HG03521 (cell line): ENCODE measurements at regions not wholly inside any gene's neighbourhood (a gene's known extent, or its start where the extent isn't known, plus 50 kb on each side); places are given as distances from the start of the nearest gene placed in this dataset.
"Not testable (repeated sequence)": the region's sequence is repeated elsewhere in the genome, so short reads cannot be mapped to it uniquely, and the experiment has no call there.

Source experiments
- ATAC-seq: cut with Tn5 transposase; IDR thresholded peaks from one replicate; pipeline ENCODE4 v1.9.1; 2021; ENCODE audit warnings: mild to moderate bottlenecking, moderate library complexity; ENCODE audit not compliant: unreplicated experiment

GRCh38 chr17:20633268-20634059, 53.9 kb downstream of the CDRT15L2 start:
- ATAC-seq, result not testable (repeated sequence)

GRCh38 chr17:20640147-20640546, 60.6 kb downstream of the CDRT15L2 start:
- ATAC-seq, result not testable (repeated sequence)

- ATAC-seq, result not testable (repeated sequence)
Measured at GRCh38 chr17:20646661-20647272, 67.2 kb downstream of the CDRT15L2 start.

- peak; percentile 81 for ATAC-seq
Measured at GRCh38 chr17:20649097-20649767, 69.7 kb downstream of the CDRT15L2 start.

GRCh38 chr17:20651022-20651421, 71.5 kb downstream of the CDRT15L2 start:
- ATAC-seq, result not testable (repeated sequence)

- ATAC-seq, result not testable (repeated sequence)
Measured at GRCh38 chr17:20651736-20652135, 72.2 kb downstream of the CDRT15L2 start.

- not testable (repeated sequence) for ATAC-seq
Measured at GRCh38 chr17:20653391-20653790, 73.9 kb downstream of the CDRT15L2 start.

GRCh38 chr17:20654114-20654513, 74.6 kb downstream of the CDRT15L2 start:
- ATAC-seq, result not testable (repeated sequence)

GRCh38 chr17:20654575-20654974, 75.1 kb downstream of the CDRT15L2 start:
- ATAC-seq, result not testable (repeated sequence)

- ATAC-seq, result not testable (repeated sequence)
Measured at GRCh38 chr17:20665103-20665955, 85.8 kb downstream of the CDRT15L2 start.

GRCh38 chr17:20666689-20667088, 87.2 kb downstream of the CDRT15L2 start:
- not testable (repeated sequence) for ATAC-seq

- not testable (repeated sequence) for ATAC-seq
Measured at GRCh38 chr17:20667712-20668111, 88.2 kb downstream of the CDRT15L2 start.

- ATAC-seq, result not testable (repeated sequence)
Measured at GRCh38 chr17:20668316-20668715, 88.8 kb downstream of the CDRT15L2 start.

- ATAC-seq, result not testable (repeated sequence)
Measured at GRCh38 chr17:20668868-20669267, 89.3 kb downstream of the CDRT15L2 start.

GRCh38 chr17:20670506-20670905, 91.0 kb downstream of the CDRT15L2 start:
- ATAC-seq, result not testable (repeated sequence)

- ATAC-seq, result not testable (repeated sequence)
Measured at GRCh38 chr17:20674374-20674773, 94.8 kb downstream of the CDRT15L2 start.

GRCh38 chr17:20675707-20676106, 96.2 kb downstream of the CDRT15L2 start:
- not testable (repeated sequence) for ATAC-seq

- not testable (repeated sequence) for ATAC-seq
Measured at GRCh38 chr17:20676656-20677055, 97.1 kb downstream of the CDRT15L2 start.

GRCh38 chr17:20677469-20677868, 97.9 kb downstream of the CDRT15L2 start:
- not testable (repeated sequence) for ATAC-seq

GRCh38 chr17:20678424-20678823, 98.9 kb downstream of the CDRT15L2 start:
- peak; percentile 52 for ATAC-seq
